HG02840 (cell line): ENCODE measurements at regions not wholly inside any gene's neighbourhood (a gene's known extent, or its start where the extent isn't known, plus 50 kb on each side); places are given as distances from the start of the nearest gene placed in this dataset.
"Not testable (repeated sequence)": the region's sequence is repeated elsewhere in the genome, so short reads cannot be mapped to it uniquely, and the experiment has no call there.

Experiments used
- ATAC-seq: cut with Tn5 transposase; IDR thresholded peaks from one replicate; pipeline ENCODE4 v1.9.1; 2021; ENCODE audit warnings: mild to moderate bottlenecking, moderate library complexity, moderate number of reproducible peaks; ENCODE audit not compliant: unreplicated experiment, low FRiP score

DNA sequence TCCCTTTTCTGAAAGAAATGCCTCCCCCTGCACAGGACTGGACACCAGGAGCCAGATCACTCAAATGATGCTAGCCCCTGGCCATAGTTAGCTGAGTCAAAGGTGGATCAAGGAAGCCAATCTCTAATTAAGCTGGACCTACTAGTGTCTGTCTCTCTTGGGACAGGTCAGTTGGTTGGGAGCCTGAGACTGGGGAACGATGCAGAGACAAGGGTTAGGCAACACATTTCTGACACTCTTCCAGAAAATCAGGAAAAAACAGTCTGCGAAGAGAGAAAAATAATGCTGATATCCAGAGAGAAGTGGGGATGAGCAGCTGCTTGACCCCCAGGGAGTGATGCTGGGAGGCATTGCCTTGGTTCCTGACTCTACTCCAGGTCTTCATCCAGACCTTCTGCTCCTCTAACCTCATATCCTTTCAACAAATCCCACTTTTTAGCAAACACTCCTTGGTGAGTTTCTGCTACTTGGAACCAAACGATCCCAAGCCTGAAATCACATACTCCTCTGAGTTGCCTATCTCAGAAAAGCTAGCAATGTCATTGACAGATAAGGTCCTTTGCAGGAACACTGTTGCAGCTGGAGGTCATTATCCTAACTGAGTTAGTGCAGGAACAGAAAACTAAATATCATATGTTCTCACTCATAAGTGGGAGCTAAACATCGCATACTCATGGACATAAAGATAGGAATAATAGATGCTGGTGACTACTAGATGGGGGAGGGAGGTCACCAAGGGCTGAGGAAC is 369.7 kb downstream of the COG6 start:
- no peak for ATAC-seq

- ATAC-seq: peak; percentile 97
These were observed 370.7 kb downstream of the COG6 start for GRCh38 chr13:40026174-40026585.

- ATAC-seq: peak; percentile 40
These were observed 371.3 kb downstream of the COG6 start for GRCh38 chr13:40026741-40027140.

DNA sequence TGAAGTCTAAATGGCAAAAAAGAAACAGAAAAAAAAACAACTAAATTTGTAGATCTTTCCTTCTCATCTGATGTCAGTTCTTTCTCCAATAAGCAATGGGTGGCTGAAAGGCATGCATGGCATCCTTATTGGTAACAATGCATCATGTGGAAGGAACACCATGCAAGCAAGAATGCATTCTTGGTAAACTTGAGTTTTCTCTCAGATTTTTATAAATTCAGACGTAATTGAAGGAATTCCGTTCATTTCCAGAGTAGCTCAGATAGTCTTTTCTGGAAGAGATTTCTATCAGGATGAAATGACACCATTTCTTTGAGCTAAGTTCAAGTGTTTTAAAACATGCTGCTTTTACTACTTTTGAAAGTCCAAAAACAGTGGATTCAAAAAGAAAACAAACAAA is 373.0 kb downstream of the COG6 start:
- ATAC-seq: no peak

DNA sequence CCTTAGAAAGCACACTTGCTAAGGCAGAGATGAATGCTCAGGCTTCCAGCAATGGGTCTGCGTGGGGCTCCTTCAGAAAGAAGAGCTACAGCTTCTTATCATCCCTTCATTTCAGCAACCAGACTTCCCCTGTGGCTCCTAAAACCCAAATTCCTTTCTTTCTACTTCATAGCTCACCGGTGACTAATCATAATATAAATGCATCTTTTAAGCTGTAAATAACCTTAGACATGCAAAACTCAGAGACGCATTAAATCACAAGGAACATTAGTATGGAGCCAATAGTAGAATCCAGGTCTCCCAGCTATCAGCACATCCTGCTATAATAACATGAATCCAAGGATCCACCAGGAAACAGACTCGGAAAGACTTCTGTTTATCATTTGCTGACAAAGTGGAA is 375.6 kb downstream of the COG6 start:
- ATAC-seq: no peak

DNA sequence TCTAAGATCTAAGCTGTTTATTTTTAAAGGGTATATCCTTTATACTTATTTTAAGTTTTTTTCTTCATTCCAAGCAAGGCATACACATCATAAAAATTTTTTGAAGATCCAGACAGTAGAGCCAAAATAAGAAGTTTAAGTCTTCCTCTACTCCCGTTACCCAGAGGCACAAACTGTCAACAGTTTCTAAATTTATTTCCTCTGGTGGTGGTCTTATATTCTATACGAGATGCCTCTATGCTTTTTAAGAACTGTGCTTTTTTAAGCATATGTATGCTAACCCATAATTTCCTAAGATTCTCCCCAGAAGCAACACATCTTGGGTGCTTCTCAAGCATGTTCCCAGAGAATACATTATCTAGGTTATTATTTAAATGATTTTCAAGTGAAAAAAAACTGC is 383.6 kb downstream of the COG6 start:
- no peak for ATAC-seq

GRCh38 chr13:40042991-40043390 is 387.5 kb downstream of the COG6 start:
- no peak for ATAC-seq

- ATAC-seq: no peak
These were observed 388.3 kb downstream of the COG6 start for GRCh38 chr13:40043764-40044163.

DNA sequence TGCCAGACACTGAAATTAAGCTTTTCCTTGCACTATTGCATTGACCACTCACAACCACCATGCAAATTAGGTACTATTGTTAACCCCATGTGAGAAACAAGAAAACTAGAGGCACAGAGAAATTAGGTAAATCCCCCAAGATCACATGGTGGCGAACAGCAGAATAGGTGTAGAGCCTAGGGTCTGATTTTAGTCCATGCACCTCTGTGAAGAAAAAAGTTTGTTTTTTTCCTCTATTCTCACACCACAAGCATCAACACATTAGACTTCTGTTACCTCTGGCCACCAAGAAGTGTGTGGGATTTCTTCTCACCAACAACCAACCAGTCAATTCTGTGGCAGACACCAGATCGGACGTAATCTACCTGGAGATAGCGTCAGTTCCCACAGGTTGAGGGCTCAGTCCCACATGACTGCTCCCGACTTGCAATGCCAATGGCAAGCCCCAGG is 391.9 kb downstream of the COG6 start:
- ATAC-seq: no peak

GRCh38 chr13:40048551-40048950 is 393.1 kb downstream of the COG6 start:
- no peak for ATAC-seq

DNA sequence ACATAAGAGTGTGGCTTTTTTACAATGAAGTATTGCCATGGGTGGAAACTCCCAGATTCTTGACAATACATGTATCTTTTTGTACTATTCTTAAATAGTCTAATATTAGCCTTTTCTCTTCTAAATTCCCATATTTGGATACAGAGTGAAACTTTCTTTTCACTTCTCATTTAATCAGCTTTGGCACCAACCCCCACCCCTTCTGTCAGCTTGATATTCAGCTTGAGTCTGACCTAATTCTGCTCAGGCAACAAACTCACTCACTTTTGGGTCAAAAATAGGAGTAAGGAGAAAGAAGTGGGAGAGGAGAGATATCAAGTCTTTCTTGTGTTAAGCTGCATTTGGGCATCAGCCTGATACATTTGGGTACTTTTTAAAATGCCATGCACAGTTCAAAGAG is 397.5 kb downstream of the COG6 start:
- ATAC-seq: no peak

DNA sequence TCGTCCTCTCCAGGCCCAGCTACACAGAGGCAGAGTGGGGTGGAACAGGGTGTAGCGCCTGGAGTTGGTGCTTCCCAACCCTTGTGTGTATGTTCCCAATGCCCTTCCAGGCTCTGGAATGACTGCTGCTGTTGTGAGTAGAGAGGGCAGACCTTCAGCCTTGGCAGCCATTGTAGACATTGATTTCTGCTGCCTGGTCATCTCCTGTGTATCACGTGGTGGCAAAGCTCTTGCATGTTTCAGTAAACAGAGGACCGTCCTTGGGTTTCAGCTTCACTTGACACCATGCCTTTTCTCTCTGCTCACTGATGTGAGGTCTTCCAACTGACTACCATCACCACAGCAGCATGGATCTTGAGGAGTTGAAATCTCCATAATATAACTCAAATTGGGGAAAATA is 397.9 kb downstream of the COG6 start:
- no peak for ATAC-seq

- ATAC-seq: not testable (repeated sequence)
These were observed 399.0 kb downstream of the COG6 start for GRCh38 chr13:40054422-40054821.

- ATAC-seq: no peak
These were observed 401.6 kb downstream of the COG6 start for GRCh38 chr13:40056898-40057619.

GRCh38 chr13:40058757-40059236 is 403.3 kb downstream of the COG6 start:
- ATAC-seq: no peak

GRCh38 chr13:40059540-40060232 is 404.2 kb downstream of the COG6 start:
- no peak for ATAC-seq

GRCh38 chr13:40060296-40061007 is 405.0 kb downstream of the COG6 start:
- no peak for ATAC-seq

DNA sequence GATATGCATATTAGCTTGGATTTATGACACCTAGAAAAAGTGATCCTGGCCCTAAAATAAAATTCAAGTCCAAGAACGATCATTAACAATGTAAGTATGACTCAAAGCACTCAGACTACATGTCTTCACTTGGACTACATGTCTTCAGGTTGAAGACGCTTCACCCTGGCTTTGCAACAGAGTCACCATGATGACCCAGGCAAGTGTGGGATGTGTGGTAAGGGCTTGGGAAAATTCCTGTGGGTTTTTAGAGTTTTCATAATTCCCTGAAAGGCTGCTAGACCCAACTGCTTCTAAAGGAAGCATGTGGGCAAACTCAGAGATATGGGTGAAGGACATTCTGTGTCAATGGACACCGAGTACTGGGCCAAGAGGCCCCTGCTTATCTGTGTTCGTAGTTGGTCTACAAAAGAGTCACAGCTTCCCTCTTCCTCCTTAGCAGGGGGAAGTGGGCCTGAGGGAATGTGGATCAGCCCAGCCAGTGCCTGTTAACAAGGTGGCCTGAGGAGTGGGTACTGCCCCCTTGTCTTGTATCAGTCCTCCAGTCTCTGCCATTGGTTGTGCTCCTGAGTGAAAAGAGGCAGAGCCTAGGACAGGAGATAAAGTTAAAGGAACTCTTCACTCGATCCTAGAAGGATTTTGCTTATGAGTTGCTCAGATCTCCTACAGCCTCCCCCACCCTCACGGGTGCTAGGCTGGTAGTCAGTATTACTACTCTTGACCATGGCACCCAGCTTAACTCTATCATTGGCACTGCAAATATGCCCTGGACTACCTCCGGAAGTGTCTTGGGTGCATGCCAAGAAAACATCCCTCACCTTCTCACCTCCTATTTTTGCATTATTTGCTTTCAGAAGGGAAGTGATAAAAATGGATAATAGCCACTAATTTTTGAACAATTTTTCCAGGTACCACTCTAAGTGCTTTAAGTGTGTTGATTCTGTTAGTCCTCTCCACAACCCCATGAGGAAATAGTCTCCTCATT is 406.3 kb downstream of the COG6 start:
- ATAC-seq: no peak

DNA sequence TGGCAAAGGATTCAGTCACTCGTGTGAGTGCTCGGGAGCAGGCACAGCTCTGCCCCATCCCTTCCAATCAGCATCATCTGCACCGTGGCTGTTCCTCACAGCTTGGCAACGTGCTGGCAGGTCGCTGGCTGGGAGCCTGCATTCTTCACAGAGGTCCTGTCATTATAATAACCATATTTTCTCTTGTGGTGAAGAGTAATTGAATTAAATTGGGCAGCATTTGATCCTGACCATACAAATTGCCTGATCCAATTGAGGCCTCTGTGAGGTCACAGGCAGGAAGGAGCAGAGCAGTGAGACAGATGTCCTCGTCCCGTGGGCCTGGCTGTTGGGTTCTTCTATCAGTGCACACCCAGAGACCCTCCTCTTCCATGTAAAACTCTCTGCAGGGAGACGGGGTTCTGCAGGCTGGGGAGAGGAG is 407.8 kb downstream of the COG6 start:
- no peak for ATAC-seq
